ENCODE measurements at regions not wholly inside any gene's neighbourhood (a gene's known extent, or its start where the extent isn't known, plus 50 kb on each side); places are given as distances from the start of the nearest gene placed in this dataset.
"Not testable (repeated sequence)": the region's sequence is repeated elsewhere in the genome, so short reads cannot be mapped to it uniquely, and the experiment has no call there.

- H3K4me2 ChIP-seq (ENCODE audit: unreplicated experiment); H3K27ac ChIP-seq: not testable (repeated sequence)
Measured at GRCh38 chr21:8194042-8194441, 2327.3 kb upstream of the TPTE start.

GRCh38 chr21:8197377-8198027 is 2323.9 kb upstream of the TPTE start:
- H3K9me3 ChIP-seq (ENCODE audit: low read depth); H3K79me2 ChIP-seq (ENCODE audit: insufficient read depth); DNase-seq; H2AFZ ChIP-seq; H3K9me2 ChIP-seq (ENCODE audit: insufficient read depth); H3K4me2 ChIP-seq (ENCODE audit: unreplicated experiment); H3K36me3 ChIP-seq (ENCODE audit: low read depth); H3K4me3 ChIP-seq; H3K9ac ChIP-seq; H4K20me1 ChIP-seq (ENCODE audit: insufficient read depth); in situ Hi-C loops (cut with MboI); H3K27ac ChIP-seq; H3K27me3 ChIP-seq (replicated peaks; ENCODE audit: insufficient read depth); H3K4me1 ChIP-seq (ENCODE audit: insufficient read depth); H3F3A ChIP-seq (ENCODE audit: insufficient read depth): not testable (repeated sequence)
- no CpG with 5 or more reads among the region's 20 CpGs for WGBS, 2 experiments (ENCODE audit: low coverage in 1 of 2, low lambda C conversion rate in 2 of 2, missing lambda C conversion rate in 2 of 2)

More at GRCh38 chr21:8194042-8194441, 2327.3 kb upstream of the TPTE start:
- H3K4me1 ChIP-seq (ENCODE audit: insufficient read depth); H3K27me3 ChIP-seq (replicated peaks; ENCODE audit: insufficient read depth); H3K4me3 ChIP-seq; H3K9ac ChIP-seq; DNase-seq; H3K9me3 ChIP-seq (ENCODE audit: low read depth); H3F3A ChIP-seq (ENCODE audit: insufficient read depth); H3K9me2 ChIP-seq (ENCODE audit: insufficient read depth); H4K20me1 ChIP-seq (ENCODE audit: insufficient read depth); H3K36me3 ChIP-seq (ENCODE audit: low read depth); H3K79me2 ChIP-seq (ENCODE audit: insufficient read depth); H2AFZ ChIP-seq; in situ Hi-C loops (cut with MboI): not testable (repeated sequence)
- WGBS, 2 experiments (ENCODE audit: low coverage in 1 of 2, low lambda C conversion rate in 2 of 2, missing lambda C conversion rate in 2 of 2), result no CpG with 5 or more reads among the region's 17 CpGs

- in situ Hi-C loops (cut with MboI); H3K36me3 ChIP-seq (ENCODE audit: low read depth); H3K9me2 ChIP-seq (ENCODE audit: insufficient read depth); H3F3A ChIP-seq (ENCODE audit: insufficient read depth); H3K4me3 ChIP-seq; H3K79me2 ChIP-seq (ENCODE audit: insufficient read depth); H3K9ac ChIP-seq; H3K27me3 ChIP-seq (replicated peaks; ENCODE audit: insufficient read depth); H3K27ac ChIP-seq; DNase-seq; H2AFZ ChIP-seq; H3K4me2 ChIP-seq (ENCODE audit: unreplicated experiment); H3K4me1 ChIP-seq (ENCODE audit: insufficient read depth); H3K9me3 ChIP-seq (ENCODE audit: low read depth); H4K20me1 ChIP-seq (ENCODE audit: insufficient read depth): not testable (repeated sequence)
- no CpG with 5 or more reads among the region's 111 CpGs for WGBS, 2 experiments (ENCODE audit: low coverage in 1 of 2, low lambda C conversion rate in 2 of 2, missing lambda C conversion rate in 2 of 2)
Measured at GRCh38 chr21:8205094-8205891, 2316.1 kb upstream of the TPTE start.

GRCh38 chr21:8205892-8206188 is 2315.5 kb upstream of the TPTE start:
- H3F3A ChIP-seq (ENCODE audit: insufficient read depth); H3K4me2 ChIP-seq (ENCODE audit: unreplicated experiment): not testable (repeated sequence)
- WGBS, 2 experiments (ENCODE audit: low coverage in 1 of 2, low lambda C conversion rate in 2 of 2, missing lambda C conversion rate in 2 of 2), result no CpG with 5 or more reads among the region's 40 CpGs

GRCh38 chr21:8212986-8213550 is 2308.3 kb upstream of the TPTE start:
- H3K36me3 ChIP-seq (ENCODE audit: low read depth); H3K27ac ChIP-seq; in situ Hi-C loops (cut with MboI); H3K27me3 ChIP-seq (replicated peaks; ENCODE audit: insufficient read depth); H3K4me1 ChIP-seq (ENCODE audit: insufficient read depth); H3K4me2 ChIP-seq (ENCODE audit: unreplicated experiment); H2AFZ ChIP-seq; DNase-seq; H3K9me2 ChIP-seq (ENCODE audit: insufficient read depth); H3K79me2 ChIP-seq (ENCODE audit: insufficient read depth); H3K9me3 ChIP-seq (ENCODE audit: low read depth); H3F3A ChIP-seq (ENCODE audit: insufficient read depth); H3K9ac ChIP-seq; H3K4me3 ChIP-seq; H4K20me1 ChIP-seq (ENCODE audit: insufficient read depth): not testable (repeated sequence)
- whole genome bisulfite sequencing, 2 experiments (ENCODE audit: low coverage in 1 of 2, low lambda C conversion rate in 2 of 2, missing lambda C conversion rate in 2 of 2), result 53% methylated on average over 57 of the region's 111 CpGs; no CpG with 5 or more reads in 1 of the 2 experiments

More at GRCh38 chr21:8205892-8206188, 2315.5 kb upstream of the TPTE start:
- H3K27ac ChIP-seq; H4K20me1 ChIP-seq (ENCODE audit: insufficient read depth); H3K4me3 ChIP-seq; in situ Hi-C loops (cut with MboI); H2AFZ ChIP-seq; H3K27me3 ChIP-seq (replicated peaks; ENCODE audit: insufficient read depth); H3K9ac ChIP-seq; H3K79me2 ChIP-seq (ENCODE audit: insufficient read depth); H3K36me3 ChIP-seq (ENCODE audit: low read depth); H3K9me2 ChIP-seq (ENCODE audit: insufficient read depth); H3K9me3 ChIP-seq (ENCODE audit: low read depth); DNase-seq; H3K4me1 ChIP-seq (ENCODE audit: insufficient read depth): not testable (repeated sequence)

GRCh38 chr21:8214539-8214938 is 2306.8 kb upstream of the TPTE start:
- H3K27me3 ChIP-seq (replicated peaks; ENCODE audit: insufficient read depth); H3F3A ChIP-seq (ENCODE audit: insufficient read depth); H3K9me2 ChIP-seq (ENCODE audit: insufficient read depth); DNase-seq; H3K36me3 ChIP-seq (ENCODE audit: low read depth); H3K9me3 ChIP-seq (ENCODE audit: low read depth); H3K9ac ChIP-seq; H3K4me3 ChIP-seq; H3K27ac ChIP-seq; H4K20me1 ChIP-seq (ENCODE audit: insufficient read depth); H3K4me1 ChIP-seq (ENCODE audit: insufficient read depth); H2AFZ ChIP-seq; H3K4me2 ChIP-seq (ENCODE audit: unreplicated experiment); H3K79me2 ChIP-seq (ENCODE audit: insufficient read depth); in situ Hi-C loops (cut with MboI): not testable (repeated sequence)
- 57% methylated on average over 36 of the region's 70 CpGs; no CpG with 5 or more reads in 1 of the 2 experiments for WGBS, 2 experiments (ENCODE audit: low coverage in 1 of 2, low lambda C conversion rate in 2 of 2, missing lambda C conversion rate in 2 of 2)

GRCh38 chr21:8229366-8230150 is 2291.8 kb upstream of the TPTE start:
- WGBS, 2 experiments (ENCODE audit: low coverage in 1 of 2, low lambda C conversion rate in 2 of 2, missing lambda C conversion rate in 2 of 2), result no CpG with 5 or more reads among the region's 5 CpGs
- H3K4me3 ChIP-seq; in situ Hi-C loops (cut with MboI): not testable (repeated sequence)

More at GRCh38 chr21:8229366-8230150, 2291.8 kb upstream of the TPTE start:
- H3K27me3 ChIP-seq (replicated peaks; ENCODE audit: insufficient read depth); H3K36me3 ChIP-seq (ENCODE audit: low read depth); H4K20me1 ChIP-seq (ENCODE audit: insufficient read depth); H3K9me2 ChIP-seq (ENCODE audit: insufficient read depth); H3K9me3 ChIP-seq (ENCODE audit: low read depth); H3K79me2 ChIP-seq (ENCODE audit: insufficient read depth); H3K4me2 ChIP-seq (ENCODE audit: unreplicated experiment); H3K9ac ChIP-seq; DNase-seq; H3K4me1 ChIP-seq (ENCODE audit: insufficient read depth); H3F3A ChIP-seq (ENCODE audit: insufficient read depth); H2AFZ ChIP-seq; H3K27ac ChIP-seq: not testable (repeated sequence)
